BJ (cell line): ENCODE measurements at regions not wholly inside any gene's neighbourhood (a gene's known extent, or its start where the extent isn't known, plus 50 kb on each side); places are given as distances from the start of the nearest gene placed in this dataset.

Experiments used
- CTCF ChIA-PET: fragments of 350-600 bp; formaldehyde crosslinking; extraction: SDS; loops from one replicate; lab custom pipeline; 2021; ENCODE audit warnings: antibody characterized with exemption, inconsistent platforms; lab: Yijun Ruan, JAX
- POLR2A ChIA-PET: fragments of 300-600 bp; sonication (Branson Sonifier 250); formaldehyde crosslinking; extraction: SDS; loops from one replicate; lab custom pipeline; 2021; ENCODE audit warnings: antibody characterized with exemption; lab: Charles Lee
- DNase-seq: peaks from one replicate; pipeline ENCODE4 v3.0.0-alpha.2; 2011; ENCODE audit warnings: low read depth
- H3K27me3 ChIP-seq: 2 replicates; pipeline ENCODE4 v1.6.0; 2011; ENCODE audit warnings: low read length; ENCODE audit not compliant: control insufficient read depth, insufficient read depth
- H3K36me3 ChIP-seq: 2 replicates; pipeline ENCODE4 v1.5.1; 2011; ENCODE audit warnings: low read length; ENCODE audit not compliant: control insufficient read depth, insufficient read depth
- H3K4me3 ChIP-seq: 2 replicates; pipeline ENCODE4 v1.5.1; 2011; ENCODE audit warnings: low read depth, mild to moderate bottlenecking, control low read depth, low read length
- TF ChIP-seq, protein P1 (sequence below): IDR thresholded peaks from 2 replicates; pipeline ENCODE4 v1.5.1; 2011; ENCODE audit warnings: low read depth, mild to moderate bottlenecking, control low read depth, inconsistent platforms, low read length, moderate library complexity; ENCODE audit not compliant: insufficient read depth

DNA sequence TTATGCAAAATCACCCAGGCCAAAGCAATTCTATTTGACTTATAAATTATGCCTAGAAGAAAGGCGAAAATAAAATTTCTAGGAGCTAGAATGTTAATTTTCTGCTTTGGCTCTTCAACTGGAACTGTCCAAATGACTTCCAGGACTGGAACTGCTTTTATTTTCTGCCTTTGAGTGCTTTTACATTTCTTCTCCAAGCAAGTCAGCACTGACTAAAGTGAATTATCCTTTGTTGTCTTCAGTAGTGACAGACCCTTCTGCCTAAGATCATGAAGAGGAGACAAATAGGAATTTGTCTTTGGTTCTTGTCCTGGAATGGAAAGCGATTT lies 255.9 kb downstream of the DNAJB9 start:
- ChIA-PET POLR2A (no interaction called here), CTCF (no interaction called here)
- no peak for DNase-seq
- Histone ChIP-seq H3K36me3 (no peaks in the 10 kb centered on the region), H3K4me3 (no peak overlapping the region), H3K27me3 (no peaks in the 10 kb centered on the region)
- TF ChIP-seq, protein P1, sequence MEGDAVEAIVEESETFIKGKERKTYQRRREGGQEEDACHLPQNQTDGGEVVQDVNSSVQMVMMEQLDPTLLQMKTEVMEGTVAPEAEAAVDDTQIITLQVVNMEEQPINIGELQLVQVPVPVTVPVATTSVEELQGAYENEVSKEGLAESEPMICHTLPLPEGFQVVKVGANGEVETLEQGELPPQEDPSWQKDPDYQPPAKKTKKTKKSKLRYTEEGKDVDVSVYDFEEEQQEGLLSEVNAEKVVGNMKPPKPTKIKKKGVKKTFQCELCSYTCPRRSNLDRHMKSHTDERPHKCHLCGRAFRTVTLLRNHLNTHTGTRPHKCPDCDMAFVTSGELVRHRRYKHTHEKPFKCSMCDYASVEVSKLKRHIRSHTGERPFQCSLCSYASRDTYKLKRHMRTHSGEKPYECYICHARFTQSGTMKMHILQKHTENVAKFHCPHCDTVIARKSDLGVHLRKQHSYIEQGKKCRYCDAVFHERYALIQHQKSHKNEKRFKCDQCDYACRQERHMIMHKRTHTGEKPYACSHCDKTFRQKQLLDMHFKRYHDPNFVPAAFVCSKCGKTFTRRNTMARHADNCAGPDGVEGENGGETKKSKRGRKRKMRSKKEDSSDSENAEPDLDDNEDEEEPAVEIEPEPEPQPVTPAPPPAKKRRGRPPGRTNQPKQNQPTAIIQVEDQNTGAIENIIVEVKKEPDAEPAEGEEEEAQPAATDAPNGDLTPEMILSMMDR = no peak

DNA sequence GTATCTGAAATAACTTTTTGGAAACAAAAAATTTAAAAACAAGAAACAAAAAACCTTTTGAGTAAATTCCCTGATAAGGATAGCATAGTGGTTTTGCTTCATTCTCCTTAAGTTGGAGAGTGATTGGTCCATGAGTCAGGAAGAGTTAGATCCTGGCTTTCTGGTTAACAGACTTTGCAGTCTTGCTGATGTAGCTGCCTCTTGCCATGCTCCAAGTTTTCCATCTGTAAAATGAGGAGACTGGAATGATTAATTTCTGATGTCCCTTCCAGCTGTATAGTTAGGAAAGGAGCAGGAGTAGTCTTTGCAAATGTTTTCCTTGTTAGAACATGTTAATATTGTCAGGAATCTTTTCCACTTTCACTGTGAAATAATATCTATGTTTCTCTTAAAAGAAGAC lies 266.6 kb downstream of the DNAJB9 start:
- no peak for DNase-seq
- CTCF ChIA-PET = no interaction called here
- no peak overlapping the region for H3K4me3 ChIP-seq
- no peaks in the 10 kb centered on the region for H3K36me3 ChIP-seq
- no peaks in the 10 kb centered on the region for H3K27me3 ChIP-seq
- POLR2A ChIA-PET = no interaction called here
- TF ChIP-seq, protein P1 = no peak

DNA sequence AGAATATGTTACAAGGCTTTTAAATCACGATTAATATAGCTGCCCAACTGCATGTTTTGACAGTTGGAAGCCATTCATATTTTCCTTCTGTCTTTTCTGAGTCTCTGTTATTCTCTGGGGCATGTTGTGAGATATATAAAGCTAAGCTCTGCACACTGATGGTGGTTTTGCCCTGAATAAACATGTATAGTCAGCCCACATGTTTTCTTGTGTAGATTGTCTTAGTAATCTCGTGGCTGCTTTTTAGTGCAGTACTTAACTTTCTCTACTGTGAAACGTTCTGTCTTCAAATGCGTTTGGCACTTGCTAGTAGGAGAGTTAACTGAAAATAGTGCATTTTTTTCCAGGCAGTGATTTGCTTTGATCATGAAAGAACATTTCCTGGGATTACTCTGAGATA lies 268.5 kb downstream of the DNAJB9 start:
- H3K4me3 ChIP-seq = no peak overlapping the region
- no peaks in the 10 kb centered on the region for H3K36me3 ChIP-seq
- ChIA-PET CTCF (no interaction called here), POLR2A (no interaction called here)
- H3K27me3 ChIP-seq = no peaks in the 10 kb centered on the region
- TF ChIP-seq, protein P1 = no peak
- DNase-seq = no peak

DNA sequence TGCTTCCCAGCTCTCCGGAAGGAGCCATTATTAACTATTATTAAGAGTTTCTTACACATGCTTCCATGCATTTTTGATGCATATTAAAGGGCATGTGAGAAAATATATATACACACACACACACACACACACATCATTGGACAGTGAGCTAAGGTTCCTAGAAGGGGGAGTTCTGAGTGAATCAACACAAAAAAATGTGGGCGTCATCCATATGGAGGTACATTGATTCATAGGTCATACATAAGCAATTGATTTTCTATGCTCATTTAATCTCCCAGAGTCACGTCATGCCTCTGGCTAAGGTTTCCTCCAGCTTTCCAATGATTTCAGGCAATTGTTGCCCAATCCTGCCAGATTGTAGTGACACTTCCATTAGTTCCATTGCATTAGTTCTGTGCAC lies 269.4 kb downstream of the DNAJB9 start:
- Histone ChIP-seq H3K27me3 (no peaks in the 10 kb centered on the region), H3K4me3 (no peak overlapping the region), H3K36me3 (no peaks in the 10 kb centered on the region)
- ChIA-PET POLR2A (no interaction called here), CTCF (no interaction called here)
- DNase-seq = no peak
- TF ChIP-seq, protein P1 = no peak

DNA sequence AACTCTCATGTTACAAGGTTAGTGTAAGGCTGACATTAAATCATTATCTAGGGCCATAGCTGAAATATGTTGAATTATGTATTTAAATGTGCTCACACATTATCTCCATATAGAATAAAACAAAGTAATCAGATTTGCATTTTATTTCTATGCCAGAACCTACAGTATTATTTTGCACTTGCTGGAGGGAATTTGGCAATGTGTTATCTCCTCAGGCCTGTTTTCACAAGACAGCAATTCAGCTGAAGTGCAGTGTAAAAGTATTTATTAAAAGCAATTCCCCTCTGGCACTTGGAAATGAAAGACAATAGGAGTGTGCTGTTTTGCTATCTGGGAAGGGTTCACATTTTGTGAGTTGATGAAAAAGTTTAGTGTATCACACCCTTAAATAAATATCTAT lies 276.3 kb downstream of the DNAJB9 start:
- CTCF ChIA-PET = no interaction called here
- POLR2A ChIA-PET = no interaction called here
- no peak overlapping the region for H3K4me3 ChIP-seq

More for the DNA sequence above, 276.3 kb downstream of the DNAJB9 start:
- Histone ChIP-seq H3K36me3 (no peaks in the 10 kb centered on the region), H3K27me3 (no peaks in the 10 kb centered on the region)
- no peak for DNase-seq
- TF ChIP-seq, protein P1 = no peak
